ENCODE measurements at regions not wholly inside any gene's neighbourhood (a gene's known extent, or its start where the extent isn't known, plus 50 kb on each side); places are given as distances from the start of the nearest gene placed in this dataset.

DNA sequence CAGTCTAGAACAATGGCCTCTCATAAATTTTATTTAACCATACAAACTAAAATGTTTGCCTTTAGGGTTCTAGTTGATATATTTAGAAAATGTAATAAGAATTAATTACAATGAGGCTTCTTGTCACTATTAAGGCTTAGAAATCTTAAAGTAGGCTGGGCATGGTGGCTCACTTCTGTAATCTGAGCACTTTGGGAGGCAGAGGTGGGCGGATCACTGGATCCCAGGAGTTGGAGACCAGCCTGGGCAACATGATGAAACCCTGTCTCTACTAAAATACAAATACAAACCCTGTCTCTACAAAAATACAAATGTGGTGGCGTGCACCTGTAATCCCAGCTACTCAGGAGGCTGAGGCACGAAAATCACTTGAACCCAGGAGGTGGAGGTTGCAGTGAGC, 99.0 kb upstream of the ADGRF1 start:
- TF ChIP-seq, protein P1, sequence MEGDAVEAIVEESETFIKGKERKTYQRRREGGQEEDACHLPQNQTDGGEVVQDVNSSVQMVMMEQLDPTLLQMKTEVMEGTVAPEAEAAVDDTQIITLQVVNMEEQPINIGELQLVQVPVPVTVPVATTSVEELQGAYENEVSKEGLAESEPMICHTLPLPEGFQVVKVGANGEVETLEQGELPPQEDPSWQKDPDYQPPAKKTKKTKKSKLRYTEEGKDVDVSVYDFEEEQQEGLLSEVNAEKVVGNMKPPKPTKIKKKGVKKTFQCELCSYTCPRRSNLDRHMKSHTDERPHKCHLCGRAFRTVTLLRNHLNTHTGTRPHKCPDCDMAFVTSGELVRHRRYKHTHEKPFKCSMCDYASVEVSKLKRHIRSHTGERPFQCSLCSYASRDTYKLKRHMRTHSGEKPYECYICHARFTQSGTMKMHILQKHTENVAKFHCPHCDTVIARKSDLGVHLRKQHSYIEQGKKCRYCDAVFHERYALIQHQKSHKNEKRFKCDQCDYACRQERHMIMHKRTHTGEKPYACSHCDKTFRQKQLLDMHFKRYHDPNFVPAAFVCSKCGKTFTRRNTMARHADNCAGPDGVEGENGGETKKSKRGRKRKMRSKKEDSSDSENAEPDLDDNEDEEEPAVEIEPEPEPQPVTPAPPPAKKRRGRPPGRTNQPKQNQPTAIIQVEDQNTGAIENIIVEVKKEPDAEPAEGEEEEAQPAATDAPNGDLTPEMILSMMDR (conservative IDR thresholded peaks at IDR 0.05; ENCODE audit: low read depth, low read length), result no peak
- TF ChIP-seq EZH2 (IDR thresholded peaks at IDR 0.05; ENCODE audit: borderline replicate concordance, low read depth, low read length, poor library complexity, severe bottlenecking), result no peak

Data from A673 (cell line).